Mesenchymal stem cell (in vitro differentiated cells and primary cell): ENCODE measurements at regions not wholly inside any gene's neighbourhood (a gene's known extent, or its start where the extent isn't known, plus 50 kb on each side); places are given as distances from the start of the nearest gene placed in this dataset.

Experiments used
- DNase-seq: peaks from one replicate; pipeline ENCODE4 v3.0.0-alpha.2; 2013
- H2AFZ ChIP-seq: one replicate; pipeline ENCODE4 v1.6.1; 2013; ENCODE audit warnings: low read depth, mild to moderate bottlenecking, control low read depth, inconsistent platforms, low read length, moderate library complexity
- H2AK5ac ChIP-seq: 2 replicates; pipeline ENCODE4 v1.6.1; 2013; ENCODE audit warnings: low read length, moderate library complexity, mild to moderate bottlenecking, inconsistent platforms; ENCODE audit not compliant: severe bottlenecking
- H2BK120ac ChIP-seq: one replicate; pipeline ENCODE4 v1.6.1; 2013; ENCODE audit warnings: low read depth, mild to moderate bottlenecking, inconsistent platforms, low read length, moderate library complexity
- H2BK12ac ChIP-seq, 2 experiments: one replicate each; pipeline ENCODE4 v1.6.1; 2013; ENCODE audit warnings: inconsistent platforms in 2 of 2, low read length in 2 of 2, mild to moderate bottlenecking in 2 of 2, moderate library complexity in 2 of 2, control low read depth in 1 of 2
- H2BK15ac ChIP-seq: one replicate; pipeline ENCODE4 v1.6.1; 2013; ENCODE audit warnings: mild to moderate bottlenecking, low read depth, inconsistent platforms; ENCODE audit not compliant: poor library complexity, severe bottlenecking
- H2BK5ac ChIP-seq: 2 replicates; pipeline ENCODE4 v1.6.1; 2013; ENCODE audit warnings: low read depth, mild to moderate bottlenecking, low read length, control low read depth, inconsistent platforms; ENCODE audit not compliant: poor library complexity, severe bottlenecking
- H3K14ac ChIP-seq, 2 experiments: one replicate each; pipeline ENCODE4 v1.6.1; 2013; ENCODE audit warnings: inconsistent platforms in 2 of 2, low read length in 2 of 2, control low read depth in 1 of 2, mild to moderate bottlenecking in 1 of 2, moderate library complexity in 1 of 2
- H3K18ac ChIP-seq, 2 experiments: one replicate each; pipeline ENCODE4 v1.6.1; 2013; ENCODE audit warnings: inconsistent platforms in 2 of 2, low read length in 2 of 2, control low read depth in 1 of 2, low read depth in 1 of 2, mild to moderate bottlenecking in 1 of 2
- H3K23ac ChIP-seq, 2 experiments: one replicate each; pipeline ENCODE4 v1.6.1; 2013; ENCODE audit warnings: inconsistent platforms in 2 of 2, low read length in 2 of 2, mild to moderate bottlenecking in 2 of 2, moderate library complexity in 2 of 2, control low read depth in 1 of 2
- H3K27ac ChIP-seq: 2 replicates; pipeline ENCODE4 v1.5.1; 2013; ENCODE audit warnings: mild to moderate bottlenecking, moderate library complexity, low read length, control low read depth, inconsistent platforms; ENCODE audit not compliant: poor library complexity, severe bottlenecking
- H3K27me3 ChIP-seq, 2 experiments: 2 replicates each; pipeline versions ENCODE4 v1.6.1 to v1.7.0; 2013; ENCODE audit warnings: low read length in 2 of 2, mild to moderate bottlenecking in 2 of 2, moderate library complexity in 2 of 2, control low read depth in 1 of 2, inconsistent platforms in 1 of 2; ENCODE audit not compliant: control insufficient read depth in 1 of 2, insufficient read depth in 1 of 2
- H3K36me3 ChIP-seq, 2 experiments: 2 replicates each; pipeline versions ENCODE4 v1.6.1 to v1.7.0; 2013; ENCODE audit warnings: low read length in 2 of 2, control low read depth in 1 of 2, inconsistent platforms in 1 of 2, low read depth in 1 of 2, mild to moderate bottlenecking in 1 of 2; ENCODE audit not compliant: insufficient read depth in 2 of 2, control insufficient read depth in 1 of 2
- H3K4ac ChIP-seq, 2 experiments: one replicate each; pipeline ENCODE4 v1.6.1; 2013; ENCODE audit warnings: inconsistent platforms in 2 of 2, low read length in 2 of 2, mild to moderate bottlenecking in 2 of 2, moderate library complexity in 2 of 2, control low read depth in 1 of 2, low read depth in 1 of 2
- H3K4me1 ChIP-seq: 2 replicates; pipeline ENCODE4 v1.6.1; 2013; ENCODE audit warnings: low read depth, low read length, control low read depth; ENCODE audit not compliant: control insufficient read depth, insufficient read depth
- H3K4me2 ChIP-seq: 2 replicates; pipeline ENCODE4 v1.6.1; 2013; ENCODE audit warnings: low read length, mild to moderate bottlenecking, inconsistent platforms; ENCODE audit not compliant: poor library complexity, severe bottlenecking
- H3K4me3 ChIP-seq, 2 experiments: 2 replicates each; pipeline versions ENCODE4 v1.5.1 to v1.7.0; 2013; ENCODE audit warnings: low read length in 2 of 2, mild to moderate bottlenecking in 2 of 2, control low read depth in 1 of 2, low read depth in 1 of 2; ENCODE audit not compliant: insufficient read depth in 1 of 2
- H3K79me1 ChIP-seq: replicated peaks from 2 replicates; pipeline ENCODE4 v1.6.1; 2013; ENCODE audit warnings: mild to moderate bottlenecking, control low read depth, low read length, inconsistent platforms; ENCODE audit not compliant: poor library complexity, severe bottlenecking
- H3K9ac ChIP-seq: 2 replicates; pipeline ENCODE4 v1.7.0; 2013; ENCODE audit warnings: mild to moderate bottlenecking, low read length, moderate library complexity
- H3K9me3 ChIP-seq: 2 replicates; pipeline ENCODE4 v1.7.0; 2013; ENCODE audit warnings: mild to moderate bottlenecking, low read length; ENCODE audit not compliant: control insufficient read depth
- H4K8ac ChIP-seq: one replicate; pipeline ENCODE4 v1.6.1; 2013; ENCODE audit warnings: inconsistent platforms, mild to moderate bottlenecking, low read length, moderate library complexity
- H4K91ac ChIP-seq: one replicate; pipeline ENCODE4 v1.6.1; 2013; ENCODE audit warnings: mild to moderate bottlenecking, low read length, inconsistent platforms
- WGBS: methylation state at CpG from one replicate; pipeline ENCODE4 v1.1.7; 2013; ENCODE audit warnings: mixed read lengths; 5-methylcytosine and 5-hydroxymethylcytosine counted together

- H3K27me3 ChIP-seq, result no peaks in the 10 kb centered on the region
- no peak overlapping the region for H2BK120ac ChIP-seq
- H2BK5ac ChIP-seq, result no peak overlapping the region
- no peak for DNase-seq
- no peaks in the 10 kb centered on the region for H3K79me1 ChIP-seq
- H3K4ac ChIP-seq, result no peak overlapping the region
- no peaks in the 10 kb centered on the region for H3K4me1 ChIP-seq
- no peak overlapping the region for H3K14ac ChIP-seq
- no peaks in the 10 kb centered on the region for H3K36me3 ChIP-seq
- H4K8ac ChIP-seq, result no peak overlapping the region
- H3K18ac ChIP-seq, result no peak overlapping the region
- no peak overlapping the region for H4K91ac ChIP-seq
- H2BK15ac ChIP-seq, result no peak overlapping the region
- no peak overlapping the region for H3K27ac ChIP-seq
- H2BK12ac ChIP-seq, result no peak overlapping the region
- no peak overlapping the region for H2AK5ac ChIP-seq
- H3K4me2 ChIP-seq, result no peak overlapping the region
- no peak overlapping the region for H3K9ac ChIP-seq
- no peak overlapping the region for H2AFZ ChIP-seq
- H3K23ac ChIP-seq, result no peak overlapping the region
- H3K4me3 ChIP-seq, result no peak overlapping the region
- H3K9me3 ChIP-seq, result peaks cover 9% of the 10 kb centered on the region
Measured at GRCh38 chr2:103363639-103364038, 601.8 kb downstream of the TMEM182 start.

DNA sequence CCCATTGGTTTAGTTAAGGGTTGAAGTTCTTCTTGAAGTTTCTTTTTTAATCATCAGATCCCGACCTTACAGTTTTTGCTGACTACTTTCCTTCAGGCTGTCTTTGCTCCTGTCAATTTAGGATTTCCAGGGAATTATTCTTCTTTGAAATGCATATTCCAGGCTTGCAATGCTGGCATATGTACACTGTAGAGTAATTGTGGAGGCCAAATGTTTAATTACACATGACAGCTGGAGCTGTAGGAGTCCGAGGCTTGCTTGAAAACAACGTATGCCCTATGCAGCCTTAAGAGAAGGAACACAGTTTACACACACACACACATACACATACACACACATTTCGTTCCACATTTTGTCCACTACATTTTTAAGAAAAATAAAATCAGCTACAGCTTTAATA, 602.3 kb downstream of the TMEM182 start:
- H3K36me3 ChIP-seq, result no peaks in the 10 kb centered on the region
- no peak overlapping the region for H4K91ac ChIP-seq
- DNase-seq, result no peak
- no peak overlapping the region for H3K4me3 ChIP-seq
- no peaks in the 10 kb centered on the region for H3K27me3 ChIP-seq
- H3K14ac ChIP-seq, result no peak overlapping the region
- H3K4me2 ChIP-seq, result no peak overlapping the region
- no peak overlapping the region for H2BK12ac ChIP-seq
- no peaks in the 10 kb centered on the region for H3K4me1 ChIP-seq
- no peak overlapping the region for H3K18ac ChIP-seq
- no peak overlapping the region for H2BK120ac ChIP-seq
- no peak overlapping the region for H4K8ac ChIP-seq
- H2AK5ac ChIP-seq, result no peak overlapping the region
- no peak overlapping the region for H2AFZ ChIP-seq
- no peak overlapping the region for H3K4ac ChIP-seq
- H3K9ac ChIP-seq, result no peak overlapping the region
- peaks cover 11% of the 10 kb centered on the region for H3K9me3 ChIP-seq
- H2BK15ac ChIP-seq, result no peak overlapping the region
- WGBS, result 82% methylated on average over 2 of the region's 4 CpGs
- H3K79me1 ChIP-seq, result no peaks in the 10 kb centered on the region
- H3K23ac ChIP-seq, result no peak overlapping the region
- H2BK5ac ChIP-seq, result no peak overlapping the region
- no peak overlapping the region for H3K27ac ChIP-seq

DNA sequence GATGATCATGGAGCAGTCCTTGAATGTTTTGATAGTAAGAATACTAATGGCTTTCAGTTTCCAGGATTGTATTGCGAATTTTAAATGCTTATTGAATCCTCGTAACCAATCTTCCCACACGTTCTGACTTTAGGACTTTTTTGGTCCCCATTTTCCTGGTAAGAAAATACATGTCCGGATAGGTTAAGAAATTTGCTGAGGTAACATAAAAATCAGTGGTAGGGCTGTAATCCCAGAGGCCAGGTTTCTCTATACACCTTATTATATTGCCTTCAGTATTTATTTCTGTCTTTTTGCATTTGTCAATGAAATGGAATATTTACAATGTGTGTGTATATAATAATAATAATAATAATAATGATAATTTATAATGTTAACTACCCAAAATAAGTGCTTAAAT, 603.2 kb downstream of the TMEM182 start:
- H3K18ac ChIP-seq, result no peak overlapping the region
- no peak overlapping the region for H4K91ac ChIP-seq
- no peak overlapping the region for H3K9ac ChIP-seq
- H3K27me3 ChIP-seq, result no peaks in the 10 kb centered on the region
- no peak overlapping the region for H3K27ac ChIP-seq
- H2BK5ac ChIP-seq, result no peak overlapping the region
- no peak overlapping the region for H3K4ac ChIP-seq
- no peaks in the 10 kb centered on the region for H3K36me3 ChIP-seq
- no peaks in the 10 kb centered on the region for H3K4me1 ChIP-seq
- H3K23ac ChIP-seq, result no peak overlapping the region
- no peak overlapping the region for H3K4me3 ChIP-seq
- 83% methylated on average over 1 of the region's 4 CpGs for WGBS
- H3K9me3 ChIP-seq, result peaks cover 14% of the 10 kb centered on the region
- no peak overlapping the region for H3K14ac ChIP-seq
- H3K4me2 ChIP-seq, result no peak overlapping the region
- no peak for DNase-seq
- H2BK120ac ChIP-seq, result no peak overlapping the region
- H2AK5ac ChIP-seq, result no peak overlapping the region
- no peak overlapping the region for H2BK12ac ChIP-seq
- H2BK15ac ChIP-seq, result no peak overlapping the region
- H2AFZ ChIP-seq, result no peak overlapping the region
- no peak overlapping the region for H4K8ac ChIP-seq
- no peaks in the 10 kb centered on the region for H3K79me1 ChIP-seq

GRCh38 chr2:103367877-103368276, 606.0 kb downstream of the TMEM182 start:
- Histone ChIP-seq H4K8ac (no peak overlapping the region), H2AK5ac (no peak overlapping the region), H4K91ac (no peak overlapping the region), H3K36me3 (no peaks in the 10 kb centered on the region), H3K79me1 (no peaks in the 10 kb centered on the region), H3K4me1 (no peaks in the 10 kb centered on the region), H3K27ac (no peak overlapping the region), H3K4ac (no peak overlapping the region), H3K9me3 (peaks cover 15% of the 10 kb centered on the region), H3K4me3 (no peak overlapping the region), H2AFZ (no peak overlapping the region), H2BK15ac (no peak overlapping the region), H2BK5ac (no peak overlapping the region), H2BK120ac (no peak overlapping the region), H3K4me2 (no peak overlapping the region), H3K9ac (no peak overlapping the region), H2BK12ac (no peak overlapping the region), H3K14ac (no peak overlapping the region), H3K23ac (no peak overlapping the region), H3K18ac (no peak overlapping the region), H3K27me3 (no peaks in the 10 kb centered on the region)
- no peak for DNase-seq
- WGBS, result 90% methylated on average over 4 of the region's 4 CpGs
